Neural cell (in vitro differentiated cells): ENCODE measurements at regions not wholly inside any gene's neighbourhood (a gene's known extent, or its start where the extent isn't known, plus 50 kb on each side); places are given as distances from the start of the nearest gene placed in this dataset.

Source experiments
- H2AFZ ChIP-seq: fragments of 200-600, 300-800 bp; sonication (generic), shearing (Covaris generic); 2 replicates; pipeline ENCODE4 v1.6.0; 2014; ENCODE audit warnings: low read depth, mild to moderate bottlenecking, antibody characterized with exemption, low read length, moderate library complexity
- H3F3A ChIP-seq: fragments of 200-600 bp; shearing (Covaris generic); 2 replicates; pipeline ENCODE4 v1.6.1; 2016; ENCODE audit warnings: mild to moderate bottlenecking, moderate library complexity, mixed read lengths, antibody characterized with exemption, low read length; ENCODE audit not compliant: insufficient read depth, poor library complexity, severe bottlenecking
- H3K27ac ChIP-seq: fragments of 200-600, 300-800 bp; sonication (generic), shearing (Covaris generic); 2 replicates; pipeline ENCODE4 v1.5.1; 2014; ENCODE audit warnings: mild to moderate bottlenecking, low read length, moderate library complexity
- H3K27me3 ChIP-seq: fragments of 300-800, 200-600 bp; sonication (generic), shearing (Covaris generic); 2 replicates; pipeline ENCODE4 v1.6.0; 2014; ENCODE audit warnings: mild to moderate bottlenecking, low read depth, low read length, moderate library complexity; ENCODE audit not compliant: insufficient read depth
- H3K36me3 ChIP-seq: fragments of 300-800, 200-600 bp; sonication (generic), shearing (Covaris generic); 2 replicates; pipeline ENCODE4 v1.5.1; 2014; ENCODE audit warnings: mild to moderate bottlenecking, antibody characterized with exemption, low read length, moderate library complexity; ENCODE audit not compliant: insufficient read depth
- H3K4me2 ChIP-seq: fragments of 300-800, 200-600 bp; sonication (generic), shearing (Covaris generic); 2 replicates; pipeline ENCODE4 v1.6.0; 2014; ENCODE audit warnings: mild to moderate bottlenecking, low read length
- H3K4me3 ChIP-seq: fragments of 300-800, 200-600 bp; sonication (generic), shearing (Covaris generic); 2 replicates; pipeline ENCODE4 v1.5.1; 2014; ENCODE audit warnings: mild to moderate bottlenecking, low read length, moderate library complexity
- H3K79me2 ChIP-seq: fragments of 200-600 bp; shearing (Covaris generic); replicated peaks from 2 replicates; pipeline ENCODE4 v1.6.0; 2014; ENCODE audit warnings: mild to moderate bottlenecking, low read length, moderate library complexity; ENCODE audit not compliant: insufficient read depth
- H3K9ac ChIP-seq: fragments of 300-800, 200-600 bp; sonication (generic), shearing (Covaris generic); 2 replicates; pipeline ENCODE4 v1.6.1; 2016; ENCODE audit warnings: mild to moderate bottlenecking, low read length, mixed read lengths
- H3K9me2 ChIP-seq: fragments of 200-600 bp; shearing (Covaris generic); 2 replicates; pipeline ENCODE4 v1.6.1; 2016; ENCODE audit warnings: mild to moderate bottlenecking, low read length, mixed read lengths; ENCODE audit not compliant: insufficient read depth
- H3K9me3 ChIP-seq: fragments of 200-600, 300-800 bp; sonication (generic), shearing (Covaris generic); 2 replicates; pipeline ENCODE4 v1.6.1; 2016; ENCODE audit warnings: mild to moderate bottlenecking, mixed run types, low read length, moderate library complexity, mixed read lengths
- H4K20me1 ChIP-seq: fragments of 200-600 bp; shearing (Covaris generic); 2 replicates; pipeline ENCODE4 v1.6.1; 2016; ENCODE audit warnings: mild to moderate bottlenecking, mixed run types; ENCODE audit not compliant: insufficient read depth
- EP300 ChIP-seq: fragments of 450-650 bp; conservative IDR thresholded peaks from 2 replicates; pipeline ENCODE4 v1.6.1; 2014; ENCODE audit warnings: antibody characterized with exemption, mild to moderate bottlenecking, moderate library complexity; ENCODE audit not compliant: poor library complexity, severe bottlenecking
- EZH2 ChIP-seq: fragments of 200-600, 300-800 bp; shearing (Covaris generic), sonication (generic); IDR thresholded peaks from 2 replicates; pipeline ENCODE4 v1.6.1; 2014; ENCODE audit warnings: antibody characterized with exemption, low read length, borderline replicate concordance, mild to moderate bottlenecking; ENCODE audit not compliant: insufficient read depth, poor library complexity, severe bottlenecking
- MXI1 ChIP-seq: fragments of 450-650 bp; conservative IDR thresholded peaks from 2 replicates; pipeline ENCODE4 v1.6.1; 2014; ENCODE audit warnings: antibody characterized with exemption, mild to moderate bottlenecking; ENCODE audit not compliant: poor library complexity, severe bottlenecking
- POLR2AphosphoS5 ChIP-seq: IDR thresholded peaks from 2 replicates; pipeline ENCODE4 v1.6.1; 2012
- RAD21 ChIP-seq: fragments of 450-650 bp; conservative IDR thresholded peaks from 2 replicates; pipeline ENCODE4 v1.6.1; 2014; ENCODE audit warnings: antibody characterized with exemption, mild to moderate bottlenecking, moderate library complexity
- SMC3 ChIP-seq: fragments of 450-650 bp; conservative IDR thresholded peaks from 2 replicates; pipeline ENCODE4 v1.6.1; 2014; ENCODE audit warnings: antibody characterized with exemption, mild to moderate bottlenecking, moderate library complexity; ENCODE audit not compliant: poor library complexity
- TAF1 ChIP-seq: IDR thresholded peaks from 2 replicates; pipeline ENCODE4 v1.6.1; 2012; ENCODE audit warnings: low read depth
- TF ChIP-seq, protein P1 (sequence below): IDR thresholded peaks from 2 replicates; pipeline ENCODE4 v1.6.1; 2012; ENCODE audit warnings: borderline replicate concordance
- TF ChIP-seq, protein P2 (sequence below): fragments of 450-650 bp; IDR thresholded peaks from 2 replicates; pipeline ENCODE4 v1.5.1; 2014; ENCODE audit warnings: antibody characterized with exemption, mild to moderate bottlenecking, moderate library complexity; ENCODE audit not compliant: poor library complexity, severe bottlenecking

DNA sequence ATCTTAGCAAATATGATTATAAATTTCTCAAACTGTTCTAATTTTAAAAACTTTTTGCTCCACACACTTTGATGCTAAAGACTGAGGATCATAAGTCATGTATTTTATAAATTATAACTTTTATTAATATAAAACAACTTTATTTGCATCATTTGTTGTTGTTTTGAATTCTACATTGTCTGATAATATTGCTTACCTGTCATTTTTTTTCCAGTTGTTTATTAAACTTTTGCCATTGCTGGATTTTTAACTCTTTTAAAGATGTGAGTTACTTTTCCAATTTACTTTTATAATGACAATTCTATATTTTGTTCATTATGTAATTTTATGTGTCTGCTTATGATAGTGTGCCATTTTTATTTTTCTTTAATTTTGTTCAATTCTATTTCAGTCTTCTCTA, 2071.2 kb upstream of the C9orf72 start:
- H3K36me3 ChIP-seq, result no peaks in the 10 kb centered on the region
- no peaks in the 10 kb centered on the region for H3K27me3 ChIP-seq
- H3K27ac ChIP-seq, result no peak overlapping the region
- H2AFZ ChIP-seq, result no peak overlapping the region
- no peak overlapping the region for H3K4me2 ChIP-seq
- H3F3A ChIP-seq, result no peaks in the 10 kb centered on the region
- H3K4me3 ChIP-seq, result no peak overlapping the region
- H3K9me3 ChIP-seq, result no peaks in the 10 kb centered on the region
- H3K79me2 ChIP-seq, result no peaks in the 10 kb centered on the region
- no peaks in the 10 kb centered on the region for H3K9me2 ChIP-seq
- H4K20me1 ChIP-seq, result no peaks in the 10 kb centered on the region
- TF ChIP-seq SMC3, result no peak
- TF ChIP-seq EP300, result no peak
- no peak for TF ChIP-seq MXI1
- TF ChIP-seq EZH2, result no peak
- TF ChIP-seq POLR2AphosphoS5, result no peak
- TF ChIP-seq, protein P1, sequence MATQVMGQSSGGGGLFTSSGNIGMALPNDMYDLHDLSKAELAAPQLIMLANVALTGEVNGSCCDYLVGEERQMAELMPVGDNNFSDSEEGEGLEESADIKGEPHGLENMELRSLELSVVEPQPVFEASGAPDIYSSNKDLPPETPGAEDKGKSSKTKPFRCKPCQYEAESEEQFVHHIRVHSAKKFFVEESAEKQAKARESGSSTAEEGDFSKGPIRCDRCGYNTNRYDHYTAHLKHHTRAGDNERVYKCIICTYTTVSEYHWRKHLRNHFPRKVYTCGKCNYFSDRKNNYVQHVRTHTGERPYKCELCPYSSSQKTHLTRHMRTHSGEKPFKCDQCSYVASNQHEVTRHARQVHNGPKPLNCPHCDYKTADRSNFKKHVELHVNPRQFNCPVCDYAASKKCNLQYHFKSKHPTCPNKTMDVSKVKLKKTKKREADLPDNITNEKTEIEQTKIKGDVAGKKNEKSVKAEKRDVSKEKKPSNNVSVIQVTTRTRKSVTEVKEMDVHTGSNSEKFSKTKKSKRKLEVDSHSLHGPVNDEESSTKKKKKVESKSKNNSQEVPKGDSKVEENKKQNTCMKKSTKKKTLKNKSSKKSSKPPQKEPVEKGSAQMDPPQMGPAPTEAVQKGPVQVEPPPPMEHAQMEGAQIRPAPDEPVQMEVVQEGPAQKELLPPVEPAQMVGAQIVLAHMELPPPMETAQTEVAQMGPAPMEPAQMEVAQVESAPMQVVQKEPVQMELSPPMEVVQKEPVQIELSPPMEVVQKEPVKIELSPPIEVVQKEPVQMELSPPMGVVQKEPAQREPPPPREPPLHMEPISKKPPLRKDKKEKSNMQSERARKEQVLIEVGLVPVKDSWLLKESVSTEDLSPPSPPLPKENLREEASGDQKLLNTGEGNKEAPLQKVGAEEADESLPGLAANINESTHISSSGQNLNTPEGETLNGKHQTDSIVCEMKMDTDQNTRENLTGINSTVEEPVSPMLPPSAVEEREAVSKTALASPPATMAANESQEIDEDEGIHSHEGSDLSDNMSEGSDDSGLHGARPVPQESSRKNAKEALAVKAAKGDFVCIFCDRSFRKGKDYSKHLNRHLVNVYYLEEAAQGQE, result no peak
- TF ChIP-seq TAF1, result no peak
- no peak for TF ChIP-seq RAD21
- TF ChIP-seq, protein P2, sequence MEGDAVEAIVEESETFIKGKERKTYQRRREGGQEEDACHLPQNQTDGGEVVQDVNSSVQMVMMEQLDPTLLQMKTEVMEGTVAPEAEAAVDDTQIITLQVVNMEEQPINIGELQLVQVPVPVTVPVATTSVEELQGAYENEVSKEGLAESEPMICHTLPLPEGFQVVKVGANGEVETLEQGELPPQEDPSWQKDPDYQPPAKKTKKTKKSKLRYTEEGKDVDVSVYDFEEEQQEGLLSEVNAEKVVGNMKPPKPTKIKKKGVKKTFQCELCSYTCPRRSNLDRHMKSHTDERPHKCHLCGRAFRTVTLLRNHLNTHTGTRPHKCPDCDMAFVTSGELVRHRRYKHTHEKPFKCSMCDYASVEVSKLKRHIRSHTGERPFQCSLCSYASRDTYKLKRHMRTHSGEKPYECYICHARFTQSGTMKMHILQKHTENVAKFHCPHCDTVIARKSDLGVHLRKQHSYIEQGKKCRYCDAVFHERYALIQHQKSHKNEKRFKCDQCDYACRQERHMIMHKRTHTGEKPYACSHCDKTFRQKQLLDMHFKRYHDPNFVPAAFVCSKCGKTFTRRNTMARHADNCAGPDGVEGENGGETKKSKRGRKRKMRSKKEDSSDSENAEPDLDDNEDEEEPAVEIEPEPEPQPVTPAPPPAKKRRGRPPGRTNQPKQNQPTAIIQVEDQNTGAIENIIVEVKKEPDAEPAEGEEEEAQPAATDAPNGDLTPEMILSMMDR, result no peak
- no peak overlapping the region for H3K9ac ChIP-seq

GRCh38 chr9:29647451-29647850, 2074.2 kb upstream of the C9orf72 start:
- Histone ChIP-seq H3K36me3 (no peaks in the 10 kb centered on the region), H2AFZ (no peak overlapping the region), H3K9ac (no peak overlapping the region), H3F3A (no peaks in the 10 kb centered on the region), H3K27me3 (no peaks in the 10 kb centered on the region), H3K4me3 (no peak overlapping the region), H3K79me2 (no peaks in the 10 kb centered on the region), H4K20me1 (no peaks in the 10 kb centered on the region), H3K9me3 (no peaks in the 10 kb centered on the region), H3K4me2 (no peak overlapping the region), H3K27ac (no peak overlapping the region), H3K9me2 (no peaks in the 10 kb centered on the region)
- TF ChIP-seq MXI1 (no peak), EP300 (no peak)

DNA sequence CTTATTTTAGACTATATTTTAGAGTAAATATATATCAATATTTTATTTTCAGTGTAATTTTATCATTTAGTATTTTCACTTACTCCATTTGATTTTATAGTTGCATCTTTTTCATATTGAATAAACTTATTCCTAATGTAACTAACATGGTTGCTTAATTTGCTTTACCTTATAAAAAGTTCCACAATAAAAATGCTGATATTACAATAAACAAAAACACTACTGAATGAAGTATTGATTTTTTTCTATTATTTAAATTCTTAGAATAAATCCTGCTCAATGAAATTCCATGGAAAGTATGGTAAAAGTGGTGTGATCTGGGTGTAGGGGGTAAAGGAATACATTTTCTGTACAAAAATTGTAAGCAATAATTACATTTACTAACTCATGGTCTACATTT, 2074.9 kb upstream of the C9orf72 start:
- Histone ChIP-seq H3K9ac (no peak overlapping the region), H3K4me2 (no peak overlapping the region), H2AFZ (no peak overlapping the region), H3K36me3 (no peaks in the 10 kb centered on the region), H3K27ac (no peak overlapping the region), H3K9me2 (no peaks in the 10 kb centered on the region), H3K27me3 (no peaks in the 10 kb centered on the region), H3F3A (no peaks in the 10 kb centered on the region), H3K4me3 (no peak overlapping the region), H4K20me1 (no peaks in the 10 kb centered on the region), H3K9me3 (no peaks in the 10 kb centered on the region), H3K79me2 (no peaks in the 10 kb centered on the region)
- TF ChIP-seq, protein P1, result no peak
- TF ChIP-seq TAF1 (no peak), SMC3 (no peak), EZH2 (no peak), RAD21 (no peak), POLR2AphosphoS5 (no peak), EP300 (no peak)
- TF ChIP-seq, protein P2, result no peak
